GM21529 (cell line): ENCODE measurements at regions not wholly inside any gene's neighbourhood (a gene's known extent, or its start where the extent isn't known, plus 50 kb on each side); places are given as distances from the start of the nearest gene placed in this dataset.

ENCODE experiments used
- ATAC-seq: cut with Tn5 transposase; IDR thresholded peaks from one replicate; pipeline ENCODE4 v1.9.1; 2021; ENCODE audit not compliant: unreplicated experiment

- no peak for ATAC-seq
Measured at GRCh38 chr1:56320464-56321149, 258.8 kb downstream of the PLPP3 start.

GRCh38 chr1:56317722-56318121, 261.6 kb downstream of the PLPP3 start:
- ATAC-seq = no peak

GRCh38 chr1:56315293-56315942, 263.9 kb downstream of the PLPP3 start:
- ATAC-seq = no peak

- ATAC-seq = no peak
Measured at GRCh38 chr1:56313560-56313959, 265.8 kb downstream of the PLPP3 start.

GRCh38 chr1:56311766-56312165, 267.6 kb downstream of the PLPP3 start:
- ATAC-seq = no peak

- ATAC-seq = no peak
Measured at GRCh38 chr1:56310945-56311344, 268.4 kb downstream of the PLPP3 start.

- ATAC-seq = no peak
Measured at GRCh38 chr1:56309065-56309464, 270.3 kb downstream of the PLPP3 start.

GRCh38 chr1:56304975-56305374, 274.4 kb downstream of the PLPP3 start:
- no peak for ATAC-seq

GRCh38 chr1:56303805-56304204, 275.6 kb downstream of the PLPP3 start:
- ATAC-seq = no peak

- no peak for ATAC-seq
Measured at GRCh38 chr1:56302878-56303277, 276.5 kb downstream of the PLPP3 start.

GRCh38 chr1:56301791-56302190, 277.6 kb downstream of the PLPP3 start:
- no peak for ATAC-seq

- no peak for ATAC-seq
Measured at GRCh38 chr1:56300836-56301235, 278.5 kb downstream of the PLPP3 start.

- no peak for ATAC-seq
Measured at GRCh38 chr1:56298866-56299265, 280.5 kb downstream of the PLPP3 start.

- ATAC-seq = no peak
Measured at GRCh38 chr1:56297904-56298303, 281.5 kb downstream of the PLPP3 start.

GRCh38 chr1:56297208-56297607, 282.2 kb downstream of the PLPP3 start:
- ATAC-seq = no peak

- no peak for ATAC-seq
Measured at GRCh38 chr1:56295949-56296929, 283.1 kb downstream of the PLPP3 start.

GRCh38 chr1:56291374-56291919, 287.9 kb downstream of the PLPP3 start:
- ATAC-seq = no peak

GRCh38 chr1:56289260-56289659, 290.1 kb downstream of the PLPP3 start:
- no peak for ATAC-seq

- no peak for ATAC-seq
Measured at GRCh38 chr1:56287721-56288120, 291.6 kb downstream of the PLPP3 start.

- no peak for ATAC-seq
Measured at GRCh38 chr1:56286956-56287355, 292.4 kb downstream of the PLPP3 start.

- ATAC-seq = no peak
Measured at GRCh38 chr1:56286506-56286905, 292.9 kb downstream of the PLPP3 start.
